GM12873 (cell line): ENCODE measurements at regions not wholly inside any gene's neighbourhood (a gene's known extent, or its start where the extent isn't known, plus 50 kb on each side); places are given as distances from the start of the nearest gene placed in this dataset.

Source experiments
- CTCF ChIP-seq: IDR thresholded peaks from 2 replicates; pipeline ENCODE4 v1.5.1; 2012; ENCODE audit warnings: low read depth, mild to moderate bottlenecking, moderate library complexity, low read length, control low read depth; ENCODE audit not compliant: insufficient read depth; ENCODE audit errors: missing control alignments

- no peak for TF ChIP-seq CTCF
Measured at GRCh38 chr12:87511371-87511770, 517.8 kb downstream of the C12orf50 start.

GRCh38 chr12:87509237-87509820 is 519.9 kb downstream of the C12orf50 start:
- TF ChIP-seq CTCF, result no peak

- TF ChIP-seq CTCF, result no peak
Measured at GRCh38 chr12:87491598-87491997, 537.6 kb downstream of the C12orf50 start.

GRCh38 chr12:87491089-87491488 is 538.1 kb downstream of the C12orf50 start:
- no peak for TF ChIP-seq CTCF

- TF ChIP-seq CTCF, result no peak
Measured at GRCh38 chr12:87469295-87469694, 559.9 kb downstream of the C12orf50 start.

GRCh38 chr12:87467936-87468335 is 561.3 kb downstream of the C12orf50 start:
- TF ChIP-seq CTCF, result no peak

- no peak for TF ChIP-seq CTCF
Measured at GRCh38 chr12:87464565-87464964, 564.6 kb downstream of the C12orf50 start.

GRCh38 chr12:87444039-87444438 is 585.2 kb downstream of the C12orf50 start:
- no peak for TF ChIP-seq CTCF
